Trophoblast cell (in vitro differentiated cells and primary cell): ENCODE measurements at regions not wholly inside any gene's neighbourhood (a gene's known extent, or its start where the extent isn't known, plus 50 kb on each side); places are given as distances from the start of the nearest gene placed in this dataset.

ENCODE experiments used
- DNase-seq, 2 donors: peaks; one replicate each; pipeline ENCODE4 v3.0.0-alpha.2; 2016
- H2AFZ ChIP-seq: 2 replicates; pipeline ENCODE4 v1.6.1; 2013; ENCODE audit warnings: low read length, moderate library complexity, mild to moderate bottlenecking; ENCODE audit not compliant: insufficient read depth, poor library complexity
- H2AK5ac ChIP-seq: 2 replicates; pipeline ENCODE4 v1.6.1; 2013; ENCODE audit warnings: mild to moderate bottlenecking, low read length
- H2BK120ac ChIP-seq: 2 replicates; pipeline ENCODE4 v1.6.1; 2013; ENCODE audit warnings: low read length, mild to moderate bottlenecking, moderate library complexity; ENCODE audit not compliant: insufficient read depth, poor library complexity
- H2BK12ac ChIP-seq: 2 replicates; pipeline ENCODE4 v1.6.1; 2013; ENCODE audit warnings: mild to moderate bottlenecking, low read length, moderate library complexity
- H2BK5ac ChIP-seq: 2 replicates; pipeline ENCODE4 v1.6.1; 2013; ENCODE audit warnings: low read length, low read depth, moderate library complexity, mild to moderate bottlenecking; ENCODE audit not compliant: poor library complexity
- H3K14ac ChIP-seq: 2 replicates; pipeline ENCODE4 v1.6.1; 2013; ENCODE audit warnings: mild to moderate bottlenecking, low read length
- H3K18ac ChIP-seq: 2 replicates; pipeline ENCODE4 v1.6.1; 2013; ENCODE audit warnings: mild to moderate bottlenecking, low read length
- H3K23ac ChIP-seq: 2 replicates; pipeline ENCODE4 v1.6.1; 2013; ENCODE audit warnings: low read length
- H3K27ac ChIP-seq: 2 replicates; pipeline ENCODE4 v1.5.1; 2013; ENCODE audit warnings: low read depth, mild to moderate bottlenecking, inconsistent platforms, low read length, moderate library complexity
- H3K27me3 ChIP-seq: 2 replicates; pipeline ENCODE4 v1.6.1; 2013; ENCODE audit warnings: inconsistent platforms, mild to moderate bottlenecking, low read length, moderate library complexity; ENCODE audit not compliant: insufficient read depth
- H3K36me3 ChIP-seq, 2 experiments: 1 replicate in 1 of 2; 2 replicates in 1 of 2; pipeline ENCODE4 v1.6.1; 2013; ENCODE audit warnings: low read length in 2 of 2, mild to moderate bottlenecking in 2 of 2, moderate library complexity in 1 of 2; ENCODE audit not compliant: insufficient read depth in 2 of 2, control insufficient read depth in 1 of 2
- H3K4ac ChIP-seq: 2 replicates; pipeline ENCODE4 v1.6.1; 2013; ENCODE audit warnings: low read depth, mild to moderate bottlenecking, low read length, moderate library complexity
- H3K4me1 ChIP-seq, 2 experiments: 1 replicate in 1 of 2; 2 replicates in 1 of 2; pipeline ENCODE4 v1.6.1; 2013; ENCODE audit warnings: low read length in 2 of 2, mild to moderate bottlenecking in 2 of 2, moderate library complexity in 1 of 2; ENCODE audit not compliant: insufficient read depth in 2 of 2, control insufficient read depth in 1 of 2
- H3K4me2 ChIP-seq: 2 replicates; pipeline ENCODE4 v1.6.1; 2013; ENCODE audit warnings: inconsistent platforms, mild to moderate bottlenecking, low read length, moderate library complexity
- H3K4me3 ChIP-seq: 2 replicates; pipeline ENCODE4 v1.5.1; 2013; ENCODE audit warnings: mild to moderate bottlenecking, low read depth, low read length, inconsistent platforms
- H3K79me1 ChIP-seq: one replicate; pipeline ENCODE4 v1.6.1; 2013; ENCODE audit warnings: low read length
- H3K79me2 ChIP-seq: 2 replicates; pipeline ENCODE4 v1.6.1; 2013; ENCODE audit warnings: low read length, mild to moderate bottlenecking; ENCODE audit not compliant: control insufficient read depth, insufficient read depth, poor library complexity
- H3K9ac ChIP-seq: 2 replicates; pipeline ENCODE4 v1.6.1; 2013; ENCODE audit warnings: mild to moderate bottlenecking, low read length
- H3K9me3 ChIP-seq: 2 replicates; pipeline ENCODE4 v1.6.1; 2013; ENCODE audit warnings: low read depth, mild to moderate bottlenecking, control low read depth, inconsistent platforms, low read length; ENCODE audit not compliant: insufficient read depth
- H4K12ac ChIP-seq: 2 replicates; pipeline ENCODE4 v1.6.1; 2013; ENCODE audit warnings: low read depth, mild to moderate bottlenecking, low read length, moderate library complexity
- H4K8ac ChIP-seq: 2 replicates; pipeline ENCODE4 v1.6.1; 2013; ENCODE audit warnings: low read depth, mild to moderate bottlenecking, low read length, moderate library complexity
- H4K91ac ChIP-seq: one replicate; pipeline ENCODE4 v1.6.1; 2013; ENCODE audit warnings: low read depth, mild to moderate bottlenecking, low read length, moderate library complexity
- WGBS: extraction: QIAGEN DNeasy Blood & Tissue Kit; methylation state at CpG from one replicate; pipeline ENCODE4 v1.1.7; 2013; ENCODE audit warnings: missing lambda C conversion rate; ENCODE audit not compliant: insufficient read length, insufficient coverage; ENCODE audit errors: extremely low coverage; 5-methylcytosine and 5-hydroxymethylcytosine counted together

DNA sequence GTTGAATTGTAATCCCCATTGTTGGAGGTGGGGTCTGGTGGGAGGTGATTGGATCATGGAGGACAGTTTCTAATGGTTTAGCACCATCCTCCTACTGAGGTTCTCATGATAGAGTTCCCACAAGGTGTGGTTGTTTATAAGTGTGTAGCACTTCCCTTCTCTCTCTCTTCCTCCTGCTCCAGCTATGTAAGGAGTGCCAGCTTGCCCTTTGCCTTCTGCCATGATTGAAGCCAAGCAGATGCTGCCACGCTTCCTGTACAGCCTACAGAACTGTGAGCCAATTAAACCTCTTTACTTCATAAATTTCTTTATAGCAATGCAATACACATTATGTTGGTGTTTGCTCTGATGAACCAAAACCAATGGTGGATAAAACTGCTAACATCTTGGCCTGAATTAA, 238.2 kb downstream of the EFNB2 start:
- H3K23ac ChIP-seq, result no peak overlapping the region
- H3K4me1 ChIP-seq, result no peaks in the 10 kb centered on the region
- peaks cover 2% of the 10 kb centered on the region for H3K9me3 ChIP-seq
- H2BK12ac ChIP-seq, result no peak overlapping the region
- no peak overlapping the region for H3K4ac ChIP-seq
- no peak overlapping the region for H3K27ac ChIP-seq
- no peak overlapping the region for H4K12ac ChIP-seq
- no peak for DNase-seq
- no peak overlapping the region for H3K18ac ChIP-seq
- H3K14ac ChIP-seq, result no peak overlapping the region
- H4K91ac ChIP-seq, result no peak overlapping the region
- no peak overlapping the region for H2BK5ac ChIP-seq
- no peaks in the 10 kb centered on the region for H3K79me1 ChIP-seq
- no CpG with 5 or more reads among the region's 1 CpG for WGBS
- H3K27me3 ChIP-seq, result no peaks in the 10 kb centered on the region
- no peak overlapping the region for H2AFZ ChIP-seq
- no peak overlapping the region for H2AK5ac ChIP-seq
- H4K8ac ChIP-seq, result no peak overlapping the region
- H2BK120ac ChIP-seq, result no peak overlapping the region
- no peaks in the 10 kb centered on the region for H3K36me3 ChIP-seq
- no peak overlapping the region for H3K9ac ChIP-seq
- no peak overlapping the region for H3K4me2 ChIP-seq
- H3K79me2 ChIP-seq, result no peaks in the 10 kb centered on the region
- H3K4me3 ChIP-seq, result no peak overlapping the region

- Histone ChIP-seq H3K4ac (no peak overlapping the region), H4K8ac (no peak overlapping the region), H2BK120ac (no peak overlapping the region), H3K79me1 (no peaks in the 10 kb centered on the region), H2BK5ac (no peak overlapping the region), H3K9ac (no peak overlapping the region), H3K4me3 (no peak overlapping the region), H2AFZ (no peak overlapping the region), H3K27ac (no peak overlapping the region), H3K79me2 (no peaks in the 10 kb centered on the region), H4K91ac (no peak overlapping the region), H3K4me2 (no peak overlapping the region), H3K14ac (no peak overlapping the region), H3K36me3 (no peaks in the 10 kb centered on the region), H3K4me1 (no peaks in the 10 kb centered on the region), H2AK5ac (no peak overlapping the region), H3K18ac (no peak overlapping the region), H3K9me3 (peaks cover 2% of the 10 kb centered on the region), H3K27me3 (no peaks in the 10 kb centered on the region), H2BK12ac (no peak overlapping the region), H4K12ac (no peak overlapping the region), H3K23ac (no peak overlapping the region)
- no peak for DNase-seq
- no CpG with 5 or more reads among the region's 3 CpGs for WGBS
Observed at GRCh38 chr13:106296723-106297122, 238.7 kb downstream of the EFNB2 start.

DNA sequence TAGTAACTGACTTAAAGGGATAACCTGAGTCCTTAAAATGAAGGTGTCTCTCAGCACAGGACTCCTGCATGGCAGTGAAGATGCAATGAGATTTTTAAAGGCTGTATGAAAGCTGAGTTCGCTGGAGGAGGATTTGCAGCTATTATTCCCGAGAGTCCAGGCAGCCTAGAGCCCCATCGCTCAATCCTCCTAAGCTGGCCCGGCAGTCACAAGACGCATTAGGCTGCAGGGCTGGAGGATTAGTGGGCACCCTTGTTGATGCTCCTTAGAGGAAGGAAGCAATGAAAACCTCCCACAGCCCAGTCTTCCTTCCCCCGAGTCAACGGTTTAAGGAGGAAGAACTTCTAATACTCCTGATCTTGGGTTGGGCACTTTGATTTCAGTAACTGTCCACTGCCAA, 239.5 kb downstream of the EFNB2 start:
- Histone ChIP-seq H2BK5ac (no peak overlapping the region), H3K27ac (no peak overlapping the region), H3K36me3 (no peaks in the 10 kb centered on the region), H3K4me1 (no peaks in the 10 kb centered on the region), H3K18ac (no peak overlapping the region), H3K14ac (no peak overlapping the region), H3K9me3 (peaks cover 2% of the 10 kb centered on the region), H3K27me3 (no peaks in the 10 kb centered on the region), H3K4me3 (no peak overlapping the region), H4K12ac (no peak overlapping the region), H4K8ac (no peak overlapping the region), H3K23ac (no peak overlapping the region), H2AFZ (no peak overlapping the region), H3K9ac (no peak overlapping the region), H4K91ac (no peak overlapping the region), H3K4ac (no peak overlapping the region), H3K4me2 (no peak overlapping the region), H3K79me1 (no peaks in the 10 kb centered on the region), H2BK12ac (no peak overlapping the region), H3K79me2 (no peaks in the 10 kb centered on the region), H2AK5ac (no peak overlapping the region), H2BK120ac (no peak overlapping the region)
- no CpG with 5 or more reads among the region's 7 CpGs for WGBS
- no peak for DNase-seq

DNA sequence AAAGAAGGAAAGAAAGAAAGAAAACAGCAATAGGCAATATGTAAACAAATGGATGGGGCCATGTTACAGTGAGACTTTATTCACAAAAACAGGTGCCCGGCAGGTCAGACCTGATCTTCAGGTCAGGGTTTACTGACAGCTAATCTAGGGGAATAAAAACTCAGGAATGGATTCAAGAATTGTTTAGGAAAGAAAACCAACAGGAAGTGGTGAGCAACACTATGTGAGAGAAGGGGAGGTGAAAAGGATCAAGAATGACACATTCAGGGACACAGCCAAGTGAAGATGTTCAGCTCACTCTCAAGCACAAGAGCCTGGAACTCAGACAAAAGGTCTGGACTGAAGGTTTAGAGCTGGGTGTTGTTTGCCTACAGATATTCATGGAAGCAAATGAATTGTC, 244.5 kb downstream of the EFNB2 start:
- no peak overlapping the region for H3K18ac ChIP-seq
- no CpG with 5 or more reads among the region's 1 CpG for WGBS
- H2BK5ac ChIP-seq, result no peak overlapping the region
- H3K79me1 ChIP-seq, result no peaks in the 10 kb centered on the region
- no peak overlapping the region for H3K23ac ChIP-seq
- H3K4ac ChIP-seq, result no peak overlapping the region
- no peak overlapping the region for H3K4me2 ChIP-seq
- H3K27ac ChIP-seq, result no peak overlapping the region
- peak in 1 of 2 donors; percentile 2 for DNase-seq
- H3K14ac ChIP-seq, result no peak overlapping the region
- H2AK5ac ChIP-seq, result no peak overlapping the region
- no peak overlapping the region for H2BK120ac ChIP-seq
- no peaks in the 10 kb centered on the region for H3K79me2 ChIP-seq
- no peaks in the 10 kb centered on the region for H3K27me3 ChIP-seq
- no peak overlapping the region for H4K8ac ChIP-seq
- no peak overlapping the region for H4K91ac ChIP-seq
- peaks cover 2% of the 10 kb centered on the region for H3K9me3 ChIP-seq
- H3K4me3 ChIP-seq, result no peak overlapping the region
- no peaks in the 10 kb centered on the region for H3K36me3 ChIP-seq
- no peak overlapping the region for H4K12ac ChIP-seq
- H2AFZ ChIP-seq, result no peak overlapping the region
- no peak overlapping the region for H3K9ac ChIP-seq
- no peak overlapping the region for H2BK12ac ChIP-seq
- no peaks in the 10 kb centered on the region for H3K4me1 ChIP-seq
